ENCODE measurements at regions not wholly inside any gene's neighbourhood (a gene's known extent, or its start where the extent isn't known, plus 50 kb on each side); places are given as distances from the start of the nearest gene placed in this dataset.
"Not testable (repeated sequence)": the region's sequence is repeated elsewhere in the genome, so short reads cannot be mapped to it uniquely, and the experiment has no call there.

DNA sequence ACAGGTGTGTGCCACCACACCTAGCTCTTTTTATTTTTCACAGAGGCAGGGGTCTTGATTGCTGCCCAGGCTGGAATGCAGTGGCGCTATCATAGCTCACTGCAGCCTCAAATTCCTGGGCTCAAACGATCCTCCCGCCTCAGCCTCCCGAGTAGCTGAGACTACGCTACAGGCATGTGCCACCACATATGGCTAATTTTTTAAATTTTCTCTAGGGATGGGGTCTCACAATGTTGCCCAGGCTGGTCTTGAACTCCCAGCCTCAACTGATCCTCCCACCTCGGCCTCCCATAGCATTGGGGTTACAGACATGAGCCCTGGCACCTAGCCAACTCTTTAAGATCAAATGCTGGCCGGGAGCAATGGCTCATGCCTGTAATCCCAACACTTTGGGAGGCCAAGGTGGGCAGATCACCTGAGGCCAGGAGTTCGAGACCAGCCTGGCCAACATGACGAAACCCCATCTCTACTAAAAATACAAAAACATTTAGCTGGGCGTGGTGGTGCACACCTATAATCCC is 50.6 kb upstream of the MYL10 start:
- H3K9ac ChIP-seq (ENCODE audit: low read length); H3K36me3 ChIP-seq (ENCODE audit: insufficient read depth, low read length); H3K27ac ChIP-seq (ENCODE audit: low read length); H3F3A ChIP-seq (ENCODE audit: insufficient read depth, low read length, poor library complexity, severe bottlenecking); H3K9me3 ChIP-seq (ENCODE audit: low read length); H3K4me3 ChIP-seq (ENCODE audit: low read length); H2AFZ ChIP-seq (ENCODE audit: low read depth, low read length); H4K20me1 ChIP-seq (ENCODE audit: insufficient read depth); H3K4me2 ChIP-seq (ENCODE audit: low read length); H3K79me2 ChIP-seq (replicated peaks; ENCODE audit: insufficient read depth, low read length); H3K27me3 ChIP-seq (ENCODE audit: insufficient read depth, low read depth, low read length); H3K9me2 ChIP-seq (ENCODE audit: insufficient read depth, low read length): not testable (repeated sequence)

DNA sequence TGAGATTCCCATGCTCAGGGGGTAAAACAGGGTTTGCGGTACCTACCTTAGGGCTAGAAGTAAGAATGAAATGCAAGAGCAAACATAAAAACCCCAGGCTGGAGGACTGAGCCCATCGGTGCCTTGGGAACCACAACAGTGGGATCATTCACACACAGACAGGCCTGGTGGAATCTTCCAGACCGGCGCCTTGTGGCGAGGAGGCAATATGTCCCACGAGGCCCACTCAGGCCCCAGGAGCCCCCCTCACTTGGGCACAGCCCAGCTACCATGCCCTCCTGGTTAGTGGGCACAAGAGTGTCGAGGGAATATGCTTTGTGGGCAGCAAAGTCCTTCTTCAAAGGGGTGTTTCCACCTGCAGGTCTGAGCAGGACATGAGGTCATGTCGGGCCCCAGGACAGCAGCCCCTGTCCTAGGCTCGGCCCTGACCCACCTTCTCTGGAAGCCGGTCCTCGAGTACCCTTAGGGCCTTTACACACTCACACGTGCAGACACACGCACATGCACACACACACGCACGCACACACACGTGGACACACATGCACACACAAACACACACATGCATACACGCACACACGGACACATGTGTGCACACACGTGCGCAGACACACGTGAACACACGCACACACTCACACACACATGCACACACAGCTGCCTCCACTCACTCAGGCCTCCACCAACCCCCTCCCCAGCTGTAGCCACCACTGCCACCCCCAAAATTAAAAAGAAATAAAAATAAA is 51.5 kb upstream of the MYL10 start:
- no peaks in the 10 kb centered on the region for H3K9me3 ChIP-seq (ENCODE audit: low read length)
- H3K4me2 ChIP-seq (ENCODE audit: low read length): no peak overlapping the region
- no peaks in the 10 kb centered on the region for H3K36me3 ChIP-seq (ENCODE audit: insufficient read depth, low read length)
- no peaks in the 10 kb centered on the region for H3K79me2 ChIP-seq (replicated peaks; ENCODE audit: insufficient read depth, low read length)
- no peak overlapping the region for H3K9ac ChIP-seq (ENCODE audit: low read length)
- H3K9me2 ChIP-seq (ENCODE audit: insufficient read depth, low read length): no peaks in the 10 kb centered on the region
- no peak overlapping the region for H2AFZ ChIP-seq (ENCODE audit: low read depth, low read length)
- no peak overlapping the region for H3K4me3 ChIP-seq (ENCODE audit: low read length)
- no peaks in the 10 kb centered on the region for H3K27me3 ChIP-seq (ENCODE audit: insufficient read depth, low read depth, low read length)
- H3K27ac ChIP-seq (ENCODE audit: low read length): no peak overlapping the region
- no peaks in the 10 kb centered on the region for H4K20me1 ChIP-seq (ENCODE audit: insufficient read depth)
- TF ChIP-seq, protein P1, sequence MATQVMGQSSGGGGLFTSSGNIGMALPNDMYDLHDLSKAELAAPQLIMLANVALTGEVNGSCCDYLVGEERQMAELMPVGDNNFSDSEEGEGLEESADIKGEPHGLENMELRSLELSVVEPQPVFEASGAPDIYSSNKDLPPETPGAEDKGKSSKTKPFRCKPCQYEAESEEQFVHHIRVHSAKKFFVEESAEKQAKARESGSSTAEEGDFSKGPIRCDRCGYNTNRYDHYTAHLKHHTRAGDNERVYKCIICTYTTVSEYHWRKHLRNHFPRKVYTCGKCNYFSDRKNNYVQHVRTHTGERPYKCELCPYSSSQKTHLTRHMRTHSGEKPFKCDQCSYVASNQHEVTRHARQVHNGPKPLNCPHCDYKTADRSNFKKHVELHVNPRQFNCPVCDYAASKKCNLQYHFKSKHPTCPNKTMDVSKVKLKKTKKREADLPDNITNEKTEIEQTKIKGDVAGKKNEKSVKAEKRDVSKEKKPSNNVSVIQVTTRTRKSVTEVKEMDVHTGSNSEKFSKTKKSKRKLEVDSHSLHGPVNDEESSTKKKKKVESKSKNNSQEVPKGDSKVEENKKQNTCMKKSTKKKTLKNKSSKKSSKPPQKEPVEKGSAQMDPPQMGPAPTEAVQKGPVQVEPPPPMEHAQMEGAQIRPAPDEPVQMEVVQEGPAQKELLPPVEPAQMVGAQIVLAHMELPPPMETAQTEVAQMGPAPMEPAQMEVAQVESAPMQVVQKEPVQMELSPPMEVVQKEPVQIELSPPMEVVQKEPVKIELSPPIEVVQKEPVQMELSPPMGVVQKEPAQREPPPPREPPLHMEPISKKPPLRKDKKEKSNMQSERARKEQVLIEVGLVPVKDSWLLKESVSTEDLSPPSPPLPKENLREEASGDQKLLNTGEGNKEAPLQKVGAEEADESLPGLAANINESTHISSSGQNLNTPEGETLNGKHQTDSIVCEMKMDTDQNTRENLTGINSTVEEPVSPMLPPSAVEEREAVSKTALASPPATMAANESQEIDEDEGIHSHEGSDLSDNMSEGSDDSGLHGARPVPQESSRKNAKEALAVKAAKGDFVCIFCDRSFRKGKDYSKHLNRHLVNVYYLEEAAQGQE (IDR thresholded peaks at IDR 0.05; ENCODE audit: borderline replicate concordance): no peak
- TF ChIP-seq EZH2 (IDR thresholded peaks at IDR 0.05; ENCODE audit: borderline replicate concordance, insufficient read depth, low read length, poor library complexity, severe bottlenecking): no peak
- TF ChIP-seq RAD21 (conservative IDR thresholded peaks at IDR 0.05): no peak
- no peak for TF ChIP-seq EP300 (conservative IDR thresholded peaks at IDR 0.05; ENCODE audit: poor library complexity, severe bottlenecking)
- TF ChIP-seq TAF1 (IDR thresholded peaks at IDR 0.05; ENCODE audit: low read depth): no peak
- TF ChIP-seq, protein P2, sequence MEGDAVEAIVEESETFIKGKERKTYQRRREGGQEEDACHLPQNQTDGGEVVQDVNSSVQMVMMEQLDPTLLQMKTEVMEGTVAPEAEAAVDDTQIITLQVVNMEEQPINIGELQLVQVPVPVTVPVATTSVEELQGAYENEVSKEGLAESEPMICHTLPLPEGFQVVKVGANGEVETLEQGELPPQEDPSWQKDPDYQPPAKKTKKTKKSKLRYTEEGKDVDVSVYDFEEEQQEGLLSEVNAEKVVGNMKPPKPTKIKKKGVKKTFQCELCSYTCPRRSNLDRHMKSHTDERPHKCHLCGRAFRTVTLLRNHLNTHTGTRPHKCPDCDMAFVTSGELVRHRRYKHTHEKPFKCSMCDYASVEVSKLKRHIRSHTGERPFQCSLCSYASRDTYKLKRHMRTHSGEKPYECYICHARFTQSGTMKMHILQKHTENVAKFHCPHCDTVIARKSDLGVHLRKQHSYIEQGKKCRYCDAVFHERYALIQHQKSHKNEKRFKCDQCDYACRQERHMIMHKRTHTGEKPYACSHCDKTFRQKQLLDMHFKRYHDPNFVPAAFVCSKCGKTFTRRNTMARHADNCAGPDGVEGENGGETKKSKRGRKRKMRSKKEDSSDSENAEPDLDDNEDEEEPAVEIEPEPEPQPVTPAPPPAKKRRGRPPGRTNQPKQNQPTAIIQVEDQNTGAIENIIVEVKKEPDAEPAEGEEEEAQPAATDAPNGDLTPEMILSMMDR (IDR thresholded peaks at IDR 0.05; ENCODE audit: poor library complexity, severe bottlenecking): no peak
- no peak for TF ChIP-seq POLR2AphosphoS5 (IDR thresholded peaks at IDR 0.05)
- TF ChIP-seq MXI1 (conservative IDR thresholded peaks at IDR 0.05; ENCODE audit: poor library complexity, severe bottlenecking): no peak
- no peak for TF ChIP-seq SMC3 (conservative IDR thresholded peaks at IDR 0.05; ENCODE audit: poor library complexity)
- H3F3A ChIP-seq (ENCODE audit: insufficient read depth, low read length, poor library complexity, severe bottlenecking): no peaks in the 10 kb centered on the region
